OCI-LY7 (cell line): ENCODE measurements at regions not wholly inside any gene's neighbourhood (a gene's known extent, or its start where the extent isn't known, plus 50 kb on each side); places are given as distances from the start of the nearest gene placed in this dataset.

ENCODE experiments used
- BruUV-seq: library from RNA; stranded (reverse); fragments of 400-500 nt; replicated peaks from 2 replicates; lab custom pipeline; 2021; lab: Mats Ljungman, UMichigan
- CTCF ChIA-PET: fragments of 300-600 bp; sonication (Branson Sonifier 250); formaldehyde crosslinking; loops from one replicate; lab custom pipeline; 2022; ENCODE audit warnings: antibody characterized with exemption; ENCODE audit not compliant: unreplicated experiment; lab: Charles Lee
- POLR2A ChIA-PET: fragments of 300-600 bp; sonication (Branson Sonifier 250); formaldehyde crosslinking; loops from one replicate; lab custom pipeline; 2022; ENCODE audit warnings: antibody characterized with exemption; lab: Charles Lee
- DNase-seq: peaks from one replicate; pipeline ENCODE4 v3.0.0-alpha.2; 2015; ENCODE audit warnings: low spot score
- H2AFZ ChIP-seq: fragments of 200-600 bp; sonication (generic), shearing (Covaris generic); 2 replicates; pipeline ENCODE4 v1.6.1; 2014; ENCODE audit warnings: mild to moderate bottlenecking, antibody characterized with exemption, low read length, moderate library complexity
- H3K27ac ChIP-seq: fragments of 200-600 bp; sonication (generic); 2 replicates; pipeline ENCODE4 v1.5.1; 2014; ENCODE audit warnings: mixed run types, low read depth, mild to moderate bottlenecking, moderate library complexity, low read length, inconsistent platforms; ENCODE audit not compliant: poor library complexity, severe bottlenecking
- H3K36me3 ChIP-seq: fragments of 200-600 bp; sonication (generic); 2 replicates; pipeline ENCODE4 v1.6.1; 2014; ENCODE audit warnings: mild to moderate bottlenecking, antibody characterized with exemption, low read length, moderate library complexity, mixed read lengths; ENCODE audit not compliant: insufficient read depth
- H3K4me1 ChIP-seq: fragments of 200-600 bp; sonication (generic); 2 replicates; pipeline ENCODE4 v1.5.1; 2014; ENCODE audit warnings: mild to moderate bottlenecking, low read length; ENCODE audit not compliant: insufficient read depth, poor library complexity, severe bottlenecking
- H3K4me2 ChIP-seq: fragments of 200-600 bp; sonication (generic); 2 replicates; pipeline ENCODE4 v1.6.1; 2014; ENCODE audit warnings: mild to moderate bottlenecking, low read length
- H3K4me3 ChIP-seq: fragments of 200-600 bp; sonication (generic); 2 replicates; pipeline ENCODE4 v1.5.1; 2014; ENCODE audit warnings: mild to moderate bottlenecking, low read depth, low read length; ENCODE audit not compliant: poor library complexity, severe bottlenecking
- H3K79me2 ChIP-seq: fragments of 200-600 bp; sonication (generic); 2 replicates; pipeline ENCODE4 v1.6.1; 2016; ENCODE audit warnings: low read depth, mild to moderate bottlenecking, low read length, moderate library complexity, mixed read lengths; ENCODE audit not compliant: insufficient read depth
- H3K9me2 ChIP-seq: fragments of 200-600 bp; sonication (generic); 2 replicates; pipeline ENCODE4 v1.6.1; 2016; ENCODE audit warnings: mild to moderate bottlenecking, low read length, mixed read lengths; ENCODE audit not compliant: insufficient read depth
- H3K9me3 ChIP-seq: fragments of 200-600 bp; sonication (generic); 2 replicates; pipeline ENCODE4 v1.6.1; 2014; ENCODE audit warnings: mild to moderate bottlenecking, mixed run types, low read length, mixed read lengths
- H4K20me1 ChIP-seq: fragments of 200-600 bp; sonication (generic); 2 replicates; pipeline ENCODE4 v1.6.1; 2014; ENCODE audit warnings: mild to moderate bottlenecking, antibody characterized with exemption, low read length, moderate library complexity, mixed read lengths; ENCODE audit not compliant: insufficient read depth
- CTCF ChIP-seq: fragments of 200-600 bp; sonication (generic); conservative IDR thresholded peaks from 2 replicates; pipeline ENCODE4 v1.5.1; 2014; ENCODE audit warnings: mild to moderate bottlenecking, antibody characterized with exemption, low read length, moderate library complexity, mixed read lengths
- EZH2phosphoT487 ChIP-seq: fragments of 200-600 bp; sonication (generic); IDR thresholded peaks from 2 replicates; pipeline ENCODE4 v1.6.1; 2018; ENCODE audit warnings: low read depth, borderline replicate concordance, mild to moderate bottlenecking, mixed run types, antibody characterized with exemption, low read length, moderate library complexity, mixed read lengths
- intact Hi-C: fragments of 100-400 bp; cut with micrococcal nuclease; formaldehyde crosslinking; loops from one replicate; pipeline ENCODE4 v1.10.0; 2022; ENCODE audit not compliant: unreplicated experiment

- BruUV-seq, result no TSS peak
- intact Hi-C loops, result no loop called here
- Histone ChIP-seq H3K4me2 (peak overlapping the region; percentile 92), H3K4me3 (no peak overlapping the region), H2AFZ (no peak overlapping the region; the same call in 1 of the 2 replicates), H3K79me2 (no peaks in the 10 kb centered on the region), H4K20me1 (no peaks in the 10 kb centered on the region), H3K4me1 (peaks cover 68% of the 10 kb centered on the region), H3K27ac (peak overlapping the region; percentile 88), H3K9me2 (no peaks in the 10 kb centered on the region), H3K9me3 (no peaks in the 10 kb centered on the region), H3K36me3 (no peaks in the 10 kb centered on the region)
- TF ChIP-seq EZH2phosphoT487 (no peak), CTCF (peak; percentile 92)
- ChIA-PET CTCF (interaction anchor here (1.0 kb wide), 1 partner anchor 45 kb away, joined by 5 read pairs; no protein-coding TSS in a partner anchor), POLR2A (interaction anchor here (0.8 to 1.3 kb wide), 2 partner anchors 27 to 46 kb away, joined by 3 to 4 read pairs; no protein-coding TSS in a partner anchor)
- DNase-seq, result peak; percentile 86
Observed at GRCh38 chr14:106875503-106875902, 1349.1 kb downstream of the TMEM121 start.

- no peak for TF ChIP-seq CTCF
- no peak for TF ChIP-seq EZH2phosphoT487
- peak; percentile 57 for DNase-seq
- peak overlapping the region; percentile 64 for H3K27ac ChIP-seq
- H3K4me3 ChIP-seq, result no peak overlapping the region
- intact Hi-C loops, result no loop called here
- H3K4me2 ChIP-seq, result peak overlapping the region; percentile 66
- POLR2A ChIA-PET, result interaction anchor here (1.7 kb wide), 1 partner anchor 21 kb away, joined by 5 read pairs; no protein-coding TSS in a partner anchor
- BruUV-seq, result no TSS peak
- no peaks in the 10 kb centered on the region for H4K20me1 ChIP-seq
- H3K36me3 ChIP-seq, result no peaks in the 10 kb centered on the region
- no peak overlapping the region; the same call in 1 of the 2 replicates for H2AFZ ChIP-seq
- H3K79me2 ChIP-seq, result no peaks in the 10 kb centered on the region
- 0 out of 2 replicates have a peak, but pooled peaks cover 5% of the 10 kb centered on the region for H3K9me3 ChIP-seq
- CTCF ChIA-PET, result interaction anchor here (2.0 kb wide), 1 partner anchor 46 kb away, joined by 5 read pairs; no protein-coding TSS in a partner anchor
- no peaks in the 10 kb centered on the region for H3K9me2 ChIP-seq
- peaks cover 67% of the 10 kb centered on the region for H3K4me1 ChIP-seq
Observed at GRCh38 chr14:106876711-106877110, 1350.3 kb downstream of the TMEM121 start.

- peak; percentile 77 for DNase-seq
Observed at GRCh38 chr14:106877517-106877916, 1351.1 kb downstream of the TMEM121 start.

More at GRCh38 chr14:106877517-106877916, 1351.1 kb downstream of the TMEM121 start:
- H3K9me2 ChIP-seq, result no peaks in the 10 kb centered on the region
- no TSS peak for BruUV-seq
- H2AFZ ChIP-seq, result peak overlapping the region; percentile 71; the same call in 1 of the 2 replicates
- peaks cover 61% of the 10 kb centered on the region for H3K4me1 ChIP-seq
- no peaks in the 10 kb centered on the region for H4K20me1 ChIP-seq
- POLR2A ChIA-PET, result interaction anchor here (0.6 to 1.7 kb wide), 4 partner anchors 22 to 33 kb away, joined by 3 to 5 read pairs (median 4); no protein-coding TSS in a partner anchor
- CTCF ChIA-PET, result interaction anchor here (2.0 kb wide), 1 partner anchor 47 kb away, joined by 5 read pairs; no protein-coding TSS in a partner anchor
- peak overlapping the region; percentile 64 for H3K27ac ChIP-seq
- H3K79me2 ChIP-seq, result no peaks in the 10 kb centered on the region
- TF ChIP-seq CTCF (no peak), EZH2phosphoT487 (no peak)
- intact Hi-C loops, result no loop called here
- peaks cover 13% of the 10 kb centered on the region; the same call in 1 of the 2 replicates for H3K9me3 ChIP-seq
- no peaks in the 10 kb centered on the region for H3K36me3 ChIP-seq
- peak overlapping the region; percentile 66 for H3K4me2 ChIP-seq
- peak overlapping the region; percentile 9 for H3K4me3 ChIP-seq
